Hippocampal formation (tissue), 2 donors: ENCODE measurements at regions not wholly inside any gene's neighbourhood (a gene's known extent, or its start where the extent isn't known, plus 50 kb on each side); places are given as distances from the start of the nearest gene placed in this dataset.
"Not testable (repeated sequence)": the region's sequence is repeated elsewhere in the genome, so short reads cannot be mapped to it uniquely, and the experiment has no call there.

Experiments used
- DNase-seq, 2 donors: peaks; one replicate each; lab custom pipeline; 2025; lab: John Stamatoyannopoulos, UW

- DNase-seq, result not testable (repeated sequence)
These were observed 645.8 kb downstream of the FRK start for GRCh38 chr6:115414916-115415315.

GRCh38 chr6:115411756-115412155 lies 648.9 kb downstream of the FRK start:
- DNase-seq, result no peak

DNA sequence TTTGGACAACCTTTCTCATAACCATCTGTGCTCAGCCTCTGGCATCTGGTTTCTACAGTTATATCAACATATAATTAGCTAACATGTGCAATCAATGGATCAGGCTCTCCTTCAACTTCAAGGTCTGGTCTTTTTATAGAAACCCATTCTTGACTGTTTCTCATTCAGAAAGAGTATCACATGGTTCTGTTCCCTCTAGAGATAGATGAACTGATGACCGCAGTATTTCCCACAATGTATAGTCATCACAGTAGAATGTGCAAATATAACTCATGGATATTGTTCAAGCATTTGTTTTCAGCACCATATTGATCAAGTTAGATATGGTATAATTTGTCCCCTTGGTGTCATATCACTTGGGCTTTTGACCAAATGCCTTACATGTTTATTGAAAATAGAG lies 656.2 kb downstream of the FRK start:
- no peak for DNase-seq

GRCh38 chr6:115398607-115399006 lies 662.1 kb downstream of the FRK start:
- DNase-seq, result no peak

GRCh38 chr6:115396112-115396906 lies 664.4 kb downstream of the FRK start:
- DNase-seq, result no peak

- no peak for DNase-seq
These were observed 666.9 kb downstream of the FRK start for GRCh38 chr6:115393821-115394220.

DNA sequence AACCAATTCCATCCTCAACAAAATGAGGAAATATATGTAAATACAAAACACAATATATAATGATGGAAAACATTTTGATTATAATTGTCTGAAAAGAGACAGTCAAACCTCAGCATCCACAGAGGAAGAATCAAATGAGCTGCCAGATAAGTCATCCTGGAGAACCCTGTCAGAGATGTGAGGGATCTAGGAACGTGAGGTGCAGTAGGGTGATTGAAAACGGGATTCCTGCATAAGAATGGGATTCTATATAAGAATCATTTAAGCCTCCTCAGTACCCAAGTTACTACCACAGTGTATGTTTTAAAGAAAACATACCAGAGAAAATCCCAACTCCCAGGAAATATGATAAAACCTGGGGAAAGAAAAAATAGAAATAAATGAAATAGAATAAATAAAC lies 690.5 kb downstream of the FRK start:
- DNase-seq, result no peak

GRCh38 chr6:115365783-115366182 lies 694.9 kb downstream of the FRK start:
- no peak for DNase-seq

DNA sequence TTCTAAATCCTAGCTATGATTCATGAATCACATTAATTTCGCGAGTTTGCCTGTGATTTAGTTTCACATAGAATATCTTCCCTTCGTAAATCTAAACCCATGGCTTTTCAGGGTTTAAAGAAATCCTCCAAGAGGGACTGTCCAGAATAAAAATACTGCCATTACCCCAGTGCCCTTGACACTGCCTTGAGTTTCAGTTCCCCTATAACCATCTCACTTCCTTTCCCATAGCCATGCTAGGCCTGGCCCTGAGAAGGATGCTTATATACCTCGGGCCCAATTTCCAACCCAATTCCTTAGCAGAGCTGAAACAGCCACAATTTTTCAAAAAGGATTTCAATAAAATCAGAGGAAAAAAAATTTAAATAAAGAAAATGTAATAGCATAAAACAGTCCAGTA lies 697.3 kb downstream of the FRK start:
- DNase-seq, result no peak

DNA sequence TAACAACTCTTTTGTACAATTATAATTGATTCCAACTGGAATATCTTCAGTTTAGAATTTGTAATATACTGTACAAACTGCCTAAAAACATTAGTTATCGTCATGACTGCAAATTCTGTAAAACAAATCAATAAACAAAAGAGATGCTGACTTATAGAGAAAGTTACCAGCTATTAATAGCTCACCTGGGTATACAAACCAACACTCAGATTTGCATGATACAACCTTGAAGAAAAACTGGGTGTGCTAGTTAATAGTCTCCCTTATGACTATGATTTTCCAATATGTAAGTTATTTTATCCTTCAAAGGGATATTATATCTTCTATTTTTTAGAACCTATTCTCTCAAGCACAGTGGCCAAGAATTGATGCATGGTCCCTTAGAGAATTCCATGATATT lies 698.5 kb downstream of the FRK start:
- DNase-seq, result no peak

DNA sequence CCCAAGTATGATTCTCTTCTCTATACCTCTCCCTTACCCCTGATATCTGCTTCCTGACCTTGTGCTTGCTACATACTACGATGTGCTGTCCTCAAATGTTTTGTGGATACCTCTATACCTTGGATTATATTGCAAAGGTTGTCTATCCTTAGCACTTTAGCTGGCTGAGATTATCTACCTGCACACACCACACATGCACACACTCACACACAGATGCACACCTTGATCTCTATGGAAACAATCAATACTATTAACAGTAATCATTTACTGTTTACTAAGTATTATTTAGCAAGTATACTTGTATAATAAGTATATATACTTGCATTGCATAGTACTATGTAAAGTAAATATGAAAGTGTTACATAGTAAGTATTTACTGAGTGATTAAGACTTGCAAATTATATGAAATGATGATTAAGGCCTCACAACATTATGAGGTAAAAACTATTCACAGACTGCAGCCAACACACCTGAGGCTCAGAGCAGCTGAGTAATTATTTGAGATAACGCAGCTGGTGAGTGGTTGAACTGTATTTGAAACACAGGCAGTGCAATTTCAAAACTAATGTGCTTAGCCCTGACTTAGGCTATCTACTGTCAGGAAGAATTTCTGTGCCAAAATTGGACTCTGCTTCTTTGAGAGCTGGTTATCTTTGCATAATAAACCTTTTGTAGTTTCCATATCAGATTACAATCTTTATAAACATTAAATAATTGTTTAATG lies 699.9 kb downstream of the FRK start:
- no peak for DNase-seq

- DNase-seq, result no peak
These were observed 702.1 kb downstream of the FRK start for GRCh38 chr6:115358616-115359015.

- no peak for DNase-seq
These were observed 704.3 kb downstream of the FRK start for GRCh38 chr6:115356371-115356770.

DNA sequence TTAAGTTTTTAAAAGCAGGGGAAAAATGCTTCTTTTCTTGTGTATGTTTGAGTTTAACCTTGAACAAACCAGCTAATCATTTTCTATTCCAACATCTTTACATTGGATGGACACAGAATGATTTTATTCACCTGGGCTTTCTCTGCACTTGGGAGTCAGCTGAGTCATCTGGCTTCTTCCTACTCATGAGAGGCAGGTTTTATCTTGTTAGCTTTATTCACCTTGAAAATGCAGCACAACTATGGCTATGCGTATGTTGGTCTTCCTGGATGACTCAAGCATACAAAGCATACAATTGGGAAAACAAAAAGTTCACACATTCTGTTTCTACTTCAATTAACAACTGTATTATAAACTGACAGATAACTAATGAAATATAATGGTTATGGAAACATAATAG lies 737.7 kb downstream of the FRK start:
- DNase-seq, result no peak

- DNase-seq, result no peak
These were observed 740.9 kb downstream of the FRK start for GRCh38 chr6:115319823-115320222.

DNA sequence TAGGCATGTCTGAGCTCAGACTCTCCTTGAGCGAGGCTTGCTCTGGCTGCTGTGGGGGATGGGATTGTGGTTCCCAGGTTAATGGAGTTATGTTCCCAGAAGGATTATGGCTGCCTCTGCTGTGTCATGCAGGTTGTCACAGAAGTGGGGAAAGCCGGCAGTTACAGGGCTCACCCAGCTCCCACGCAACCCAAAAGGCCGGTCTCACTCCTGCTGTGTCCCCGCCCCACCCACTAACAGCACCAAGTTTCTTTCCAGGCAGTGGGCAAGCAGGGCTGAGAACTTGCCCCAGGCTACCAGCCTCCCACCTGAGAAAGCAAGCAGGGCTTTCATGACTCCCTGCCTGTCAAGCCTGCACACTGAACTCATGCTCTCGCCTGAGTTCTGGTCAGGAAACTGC lies 750.5 kb downstream of the FRK start:
- DNase-seq, result no peak

GRCh38 chr6:115302731-115303130 lies 758.0 kb downstream of the FRK start:
- no peak for DNase-seq

DNA sequence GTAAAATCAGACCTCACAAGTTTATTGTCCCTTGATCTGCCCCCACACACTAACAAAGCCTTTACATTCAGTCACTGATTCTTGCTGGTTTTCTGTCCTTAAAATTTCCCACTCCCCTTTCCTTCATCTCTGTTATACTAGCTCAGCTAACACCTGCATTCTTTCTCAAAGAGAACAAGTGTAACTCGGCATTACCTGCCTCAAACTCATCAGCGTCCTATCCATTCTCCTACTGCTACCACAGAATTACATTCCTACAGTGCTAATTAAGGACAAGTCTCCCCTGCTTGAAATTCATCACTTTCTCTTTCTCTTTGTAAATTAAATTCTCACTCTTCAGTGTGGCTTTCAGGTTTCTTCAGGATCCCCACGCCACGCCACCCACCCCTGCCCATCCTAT lies 773.2 kb downstream of the FRK start:
- DNase-seq, result no peak

- no peak for DNase-seq
These were observed 783.7 kb downstream of the FRK start for GRCh38 chr6:115276881-115277565.

DNA sequence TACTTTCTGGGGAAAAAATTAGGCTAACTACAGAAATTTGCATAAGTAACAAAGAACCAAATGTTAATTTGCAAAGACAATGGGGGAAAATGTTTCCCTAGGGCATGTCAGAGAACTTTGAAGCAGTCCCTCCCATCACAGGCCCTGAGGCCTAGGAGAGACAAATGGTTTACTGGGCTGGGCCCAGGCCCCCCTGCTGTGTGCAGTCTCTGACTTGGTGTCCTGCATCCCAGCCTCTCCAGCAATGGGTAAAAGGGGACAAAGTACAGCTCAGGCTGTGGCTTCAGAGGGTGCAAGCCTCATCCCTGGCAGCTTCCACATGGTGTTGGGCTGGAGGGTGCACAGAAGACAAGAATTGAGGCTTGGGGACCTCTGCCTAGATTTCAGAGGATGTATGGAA lies 788.4 kb downstream of the FRK start:
- DNase-seq, result no peak

- DNase-seq, result no peak
These were observed 789.3 kb downstream of the FRK start for GRCh38 chr6:115271434-115271833.

- no peak for DNase-seq
These were observed 789.7 kb downstream of the FRK start for GRCh38 chr6:115270953-115271352.

DNA sequence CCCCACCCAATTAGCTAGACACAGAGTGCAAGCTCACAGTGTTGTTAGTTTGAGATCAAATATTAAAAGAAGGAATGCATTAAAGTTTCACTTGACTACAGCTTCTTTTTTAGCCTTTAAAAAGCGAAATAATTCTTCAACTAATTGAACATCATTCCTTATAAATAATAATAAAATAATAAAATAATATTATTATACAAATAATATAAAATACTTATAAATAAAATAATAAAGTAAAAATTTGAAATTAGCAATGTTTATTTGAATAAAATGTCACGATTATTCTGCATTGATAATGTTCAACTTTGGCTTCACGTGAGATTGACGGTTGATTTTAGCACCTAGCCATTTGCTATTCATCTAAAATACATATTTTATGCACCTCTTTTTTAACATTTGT lies 819.3 kb downstream of the FRK start:
- DNase-seq, result no peak
